PFSK-1 (cell line): ENCODE measurements at regions not wholly inside any gene's neighbourhood (a gene's known extent, or its start where the extent isn't known, plus 50 kb on each side); places are given as distances from the start of the nearest gene placed in this dataset.

Experiments used
- SIN3A ChIP-seq: IDR thresholded peaks from 2 replicates; pipeline ENCODE4 v1.6.1; 2012; ENCODE audit warnings: mild to moderate bottlenecking, low read length, moderate library complexity, borderline replicate concordance; ENCODE audit not compliant: insufficient read depth
- TAF1 ChIP-seq: IDR thresholded peaks from 2 replicates; pipeline ENCODE4 v1.6.1; 2012; ENCODE audit warnings: low read length, control low read depth, borderline replicate concordance; ENCODE audit not compliant: insufficient read depth
- TF ChIP-seq, protein P1 (sequence below), 2 experiments: IDR thresholded peaks; 2 replicates each; pipeline versions ENCODE4 v1.6.1 to v1.8.0; 2011 to 2012; ENCODE audit warnings: low read depth in 2 of 2, low read length in 2 of 2, control low read depth in 1 of 2, inconsistent platforms in 1 of 2, mild to moderate bottlenecking in 1 of 2, moderate library complexity in 1 of 2; ENCODE audit not compliant: insufficient read depth in 1 of 2

DNA sequence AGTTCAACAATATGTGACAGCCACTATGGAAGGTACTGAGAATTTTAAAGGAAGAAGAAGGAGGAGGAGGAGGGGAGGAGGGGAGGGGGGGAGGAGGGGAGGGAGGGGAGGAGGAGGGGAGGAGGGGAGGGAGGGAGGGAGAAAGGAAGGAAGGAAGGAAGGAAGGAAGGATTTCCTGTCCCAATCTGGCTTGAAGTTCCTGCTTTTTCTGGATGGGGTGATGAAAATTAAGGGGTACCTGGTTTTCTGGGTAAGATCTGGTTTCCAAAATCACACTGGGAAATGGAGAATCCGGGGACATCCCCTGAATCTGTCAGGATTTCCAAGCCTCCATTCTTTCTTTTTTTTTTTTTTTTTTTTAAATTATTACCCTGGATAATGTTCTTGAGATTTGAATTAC lies 271.8 kb downstream of the MTX2 start:
- TF ChIP-seq, protein P1, sequence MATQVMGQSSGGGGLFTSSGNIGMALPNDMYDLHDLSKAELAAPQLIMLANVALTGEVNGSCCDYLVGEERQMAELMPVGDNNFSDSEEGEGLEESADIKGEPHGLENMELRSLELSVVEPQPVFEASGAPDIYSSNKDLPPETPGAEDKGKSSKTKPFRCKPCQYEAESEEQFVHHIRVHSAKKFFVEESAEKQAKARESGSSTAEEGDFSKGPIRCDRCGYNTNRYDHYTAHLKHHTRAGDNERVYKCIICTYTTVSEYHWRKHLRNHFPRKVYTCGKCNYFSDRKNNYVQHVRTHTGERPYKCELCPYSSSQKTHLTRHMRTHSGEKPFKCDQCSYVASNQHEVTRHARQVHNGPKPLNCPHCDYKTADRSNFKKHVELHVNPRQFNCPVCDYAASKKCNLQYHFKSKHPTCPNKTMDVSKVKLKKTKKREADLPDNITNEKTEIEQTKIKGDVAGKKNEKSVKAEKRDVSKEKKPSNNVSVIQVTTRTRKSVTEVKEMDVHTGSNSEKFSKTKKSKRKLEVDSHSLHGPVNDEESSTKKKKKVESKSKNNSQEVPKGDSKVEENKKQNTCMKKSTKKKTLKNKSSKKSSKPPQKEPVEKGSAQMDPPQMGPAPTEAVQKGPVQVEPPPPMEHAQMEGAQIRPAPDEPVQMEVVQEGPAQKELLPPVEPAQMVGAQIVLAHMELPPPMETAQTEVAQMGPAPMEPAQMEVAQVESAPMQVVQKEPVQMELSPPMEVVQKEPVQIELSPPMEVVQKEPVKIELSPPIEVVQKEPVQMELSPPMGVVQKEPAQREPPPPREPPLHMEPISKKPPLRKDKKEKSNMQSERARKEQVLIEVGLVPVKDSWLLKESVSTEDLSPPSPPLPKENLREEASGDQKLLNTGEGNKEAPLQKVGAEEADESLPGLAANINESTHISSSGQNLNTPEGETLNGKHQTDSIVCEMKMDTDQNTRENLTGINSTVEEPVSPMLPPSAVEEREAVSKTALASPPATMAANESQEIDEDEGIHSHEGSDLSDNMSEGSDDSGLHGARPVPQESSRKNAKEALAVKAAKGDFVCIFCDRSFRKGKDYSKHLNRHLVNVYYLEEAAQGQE (IDR thresholded peaks at IDR 0.05; ENCODE audit: insufficient read depth in 1 of 2, low read depth in 2 of 2, low read length in 2 of 2): no peak
- no peak for TF ChIP-seq SIN3A
- TF ChIP-seq TAF1: no peak
